GM23338 (cell line): ENCODE measurements at regions not wholly inside any gene's neighbourhood (a gene's known extent, or its start where the extent isn't known, plus 50 kb on each side); places are given as distances from the start of the nearest gene placed in this dataset.

Experiments
- ATAC-seq: fragments of 200-7000 bp; cut with Tn5 transposase; 3 replicates; pipeline ENCODE4 v1.9.1; 2020
- DNase-seq: peaks from one replicate; pipeline ENCODE4 v3.0.0-alpha.2; 2015; ENCODE audit warnings: low spot score
- H2AFZ ChIP-seq: fragments of 200-600 bp; sonication (generic); 2 replicates; pipeline ENCODE4 v1.8.0; 2016; ENCODE audit warnings: antibody characterized with exemption, mild to moderate bottlenecking, moderate library complexity
- H3F3A ChIP-seq: fragments of 200-600 bp; sonication (generic); replicated peaks from 2 replicates; pipeline ENCODE4 v1.8.0; 2017; ENCODE audit warnings: antibody characterized with exemption, mixed run types, low read depth
- H3K27ac ChIP-seq: fragments of 200-600 bp; sonication (generic); 2 replicates; pipeline ENCODE4 v1.6.1; 2016; ENCODE audit warnings: low read depth
- H3K27me3 ChIP-seq: fragments of 200-600 bp; sonication (generic); 2 replicates; pipeline ENCODE4 v1.8.0; 2016; ENCODE audit warnings: mild to moderate bottlenecking, mixed run types, moderate library complexity; ENCODE audit not compliant: insufficient read depth
- H3K36me3 ChIP-seq: fragments of 200-600 bp; sonication (generic); 2 replicates; pipeline ENCODE4 v1.8.0; 2016; ENCODE audit warnings: mild to moderate bottlenecking; ENCODE audit not compliant: insufficient read depth
- H3K4me1 ChIP-seq: fragments of 200-600 bp; sonication (generic); 2 replicates; pipeline ENCODE4 v1.8.0; 2016; ENCODE audit warnings: mild to moderate bottlenecking, moderate library complexity; ENCODE audit not compliant: insufficient read depth
- H3K4me2 ChIP-seq: fragments of 200-600 bp; sonication (generic); 2 replicates; pipeline ENCODE4 v1.7.1; 2017; ENCODE audit warnings: mixed run types
- H3K4me3 ChIP-seq: fragments of 200-600 bp; sonication (generic); 2 replicates; pipeline ENCODE4 v1.6.1; 2016; ENCODE audit warnings: mixed run types
- H3K79me2 ChIP-seq: fragments of 200-600 bp; sonication (generic); replicated peaks from 2 replicates; pipeline ENCODE4 v1.8.0; 2017; ENCODE audit warnings: mild to moderate bottlenecking; ENCODE audit not compliant: insufficient read depth
- H3K9me2 ChIP-seq: fragments of 200-600 bp; sonication (generic); 2 replicates; pipeline ENCODE4 v1.8.0; 2017; ENCODE audit not compliant: insufficient read depth
- H4K20me1 ChIP-seq: fragments of 200-600 bp; sonication (generic); replicated peaks from 2 replicates; pipeline ENCODE4 v1.8.0; 2017; ENCODE audit warnings: mild to moderate bottlenecking; ENCODE audit not compliant: insufficient read depth
- H3K27ac Mint-ChIP-seq: 2 replicates; pipeline ENCODE4 v1.8.0; 2020; ENCODE audit warnings: inconsistent platforms, mild to moderate bottlenecking, moderate library complexity, mixed read lengths
- H3K27me3 Mint-ChIP-seq: 3 replicates; pipeline ENCODE4 v1.8.0; 2022; ENCODE audit warnings: low read depth, mild to moderate bottlenecking, moderate library complexity, mixed read lengths, inconsistent platforms; ENCODE audit not compliant: insufficient read depth, poor library complexity
- H3K36me3 Mint-ChIP-seq: 3 replicates; pipeline ENCODE4 v1.8.0; 2021; ENCODE audit warnings: low read depth, mild to moderate bottlenecking, inconsistent platforms, moderate library complexity, mixed read lengths
- H3K4me1 Mint-ChIP-seq: 3 replicates; pipeline ENCODE4 v1.8.0; 2020; ENCODE audit warnings: mild to moderate bottlenecking, inconsistent platforms, mixed read lengths
- H3K4me3 Mint-ChIP-seq: 3 replicates; pipeline ENCODE4 v1.8.0; 2021; ENCODE audit warnings: moderate library complexity, mild to moderate bottlenecking, inconsistent platforms, mixed read lengths
- H3K9me3 Mint-ChIP-seq: 3 replicates; pipeline ENCODE4 v1.8.0; 2020; ENCODE audit warnings: moderate library complexity, mild to moderate bottlenecking, inconsistent platforms, mixed read lengths
- EZH2phosphoT487 ChIP-seq: fragments of 200-600 bp; sonication (generic); IDR thresholded peaks from one replicate; pipeline ENCODE4 v1.8.1; 2018; ENCODE audit warnings: antibody characterized with exemption; ENCODE audit not compliant: unreplicated experiment
- JUNB ChIP-seq: IDR thresholded peaks from one replicate; pipeline ENCODE4 v1.6.1; 2016; ENCODE audit warnings: antibody characterized with exemption; ENCODE audit not compliant: unreplicated experiment
- NANOG ChIP-seq: IDR thresholded peaks from 2 replicates; pipeline ENCODE4 v1.6.1; 2016; ENCODE audit warnings: antibody characterized with exemption, borderline replicate concordance
- ZNF114 ChIP-seq: fragments of 250-450 bp; sonication (Bioruptor Pico); IDR thresholded peaks from 2 replicates; pipeline ENCODE4 v1.5.0; 2020; ENCODE audit warnings: mild to moderate bottlenecking, moderate library complexity
- TF ChIP-seq, protein P1 (sequence below): fragments of 250-450 bp; sonication (Bioruptor Pico); IDR thresholded peaks from 2 replicates; pipeline ENCODE4 v1.5.0; 2020; ENCODE audit warnings: mild to moderate bottlenecking, moderate library complexity
- TF ChIP-seq, protein P2 (sequence below): IDR thresholded peaks from one replicate; pipeline ENCODE4 v1.6.1; 2018; ENCODE audit warnings: antibody characterized with exemption; ENCODE audit not compliant: unreplicated experiment

DNA sequence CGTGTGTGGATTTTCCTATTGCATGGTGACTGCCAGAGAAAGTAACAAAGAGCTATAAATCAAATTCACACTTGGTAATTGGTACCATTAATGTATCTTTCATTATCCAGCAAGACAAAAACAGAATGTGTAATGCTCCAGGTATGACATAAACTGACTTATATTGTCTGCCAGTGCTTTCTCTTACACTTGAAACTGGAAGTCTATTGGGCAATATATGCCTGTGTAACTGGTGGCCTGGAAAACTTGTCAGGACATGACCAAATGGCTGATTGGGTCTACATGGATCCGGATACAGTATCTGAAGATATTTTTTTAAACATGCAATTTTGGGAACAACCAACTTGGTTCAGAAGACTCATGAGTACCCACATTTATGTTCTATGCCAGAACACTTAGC, 174.6 kb upstream of the ARHGAP42 start (continued):
- no peak for TF ChIP-seq JUNB
- TF ChIP-seq, protein P1, sequence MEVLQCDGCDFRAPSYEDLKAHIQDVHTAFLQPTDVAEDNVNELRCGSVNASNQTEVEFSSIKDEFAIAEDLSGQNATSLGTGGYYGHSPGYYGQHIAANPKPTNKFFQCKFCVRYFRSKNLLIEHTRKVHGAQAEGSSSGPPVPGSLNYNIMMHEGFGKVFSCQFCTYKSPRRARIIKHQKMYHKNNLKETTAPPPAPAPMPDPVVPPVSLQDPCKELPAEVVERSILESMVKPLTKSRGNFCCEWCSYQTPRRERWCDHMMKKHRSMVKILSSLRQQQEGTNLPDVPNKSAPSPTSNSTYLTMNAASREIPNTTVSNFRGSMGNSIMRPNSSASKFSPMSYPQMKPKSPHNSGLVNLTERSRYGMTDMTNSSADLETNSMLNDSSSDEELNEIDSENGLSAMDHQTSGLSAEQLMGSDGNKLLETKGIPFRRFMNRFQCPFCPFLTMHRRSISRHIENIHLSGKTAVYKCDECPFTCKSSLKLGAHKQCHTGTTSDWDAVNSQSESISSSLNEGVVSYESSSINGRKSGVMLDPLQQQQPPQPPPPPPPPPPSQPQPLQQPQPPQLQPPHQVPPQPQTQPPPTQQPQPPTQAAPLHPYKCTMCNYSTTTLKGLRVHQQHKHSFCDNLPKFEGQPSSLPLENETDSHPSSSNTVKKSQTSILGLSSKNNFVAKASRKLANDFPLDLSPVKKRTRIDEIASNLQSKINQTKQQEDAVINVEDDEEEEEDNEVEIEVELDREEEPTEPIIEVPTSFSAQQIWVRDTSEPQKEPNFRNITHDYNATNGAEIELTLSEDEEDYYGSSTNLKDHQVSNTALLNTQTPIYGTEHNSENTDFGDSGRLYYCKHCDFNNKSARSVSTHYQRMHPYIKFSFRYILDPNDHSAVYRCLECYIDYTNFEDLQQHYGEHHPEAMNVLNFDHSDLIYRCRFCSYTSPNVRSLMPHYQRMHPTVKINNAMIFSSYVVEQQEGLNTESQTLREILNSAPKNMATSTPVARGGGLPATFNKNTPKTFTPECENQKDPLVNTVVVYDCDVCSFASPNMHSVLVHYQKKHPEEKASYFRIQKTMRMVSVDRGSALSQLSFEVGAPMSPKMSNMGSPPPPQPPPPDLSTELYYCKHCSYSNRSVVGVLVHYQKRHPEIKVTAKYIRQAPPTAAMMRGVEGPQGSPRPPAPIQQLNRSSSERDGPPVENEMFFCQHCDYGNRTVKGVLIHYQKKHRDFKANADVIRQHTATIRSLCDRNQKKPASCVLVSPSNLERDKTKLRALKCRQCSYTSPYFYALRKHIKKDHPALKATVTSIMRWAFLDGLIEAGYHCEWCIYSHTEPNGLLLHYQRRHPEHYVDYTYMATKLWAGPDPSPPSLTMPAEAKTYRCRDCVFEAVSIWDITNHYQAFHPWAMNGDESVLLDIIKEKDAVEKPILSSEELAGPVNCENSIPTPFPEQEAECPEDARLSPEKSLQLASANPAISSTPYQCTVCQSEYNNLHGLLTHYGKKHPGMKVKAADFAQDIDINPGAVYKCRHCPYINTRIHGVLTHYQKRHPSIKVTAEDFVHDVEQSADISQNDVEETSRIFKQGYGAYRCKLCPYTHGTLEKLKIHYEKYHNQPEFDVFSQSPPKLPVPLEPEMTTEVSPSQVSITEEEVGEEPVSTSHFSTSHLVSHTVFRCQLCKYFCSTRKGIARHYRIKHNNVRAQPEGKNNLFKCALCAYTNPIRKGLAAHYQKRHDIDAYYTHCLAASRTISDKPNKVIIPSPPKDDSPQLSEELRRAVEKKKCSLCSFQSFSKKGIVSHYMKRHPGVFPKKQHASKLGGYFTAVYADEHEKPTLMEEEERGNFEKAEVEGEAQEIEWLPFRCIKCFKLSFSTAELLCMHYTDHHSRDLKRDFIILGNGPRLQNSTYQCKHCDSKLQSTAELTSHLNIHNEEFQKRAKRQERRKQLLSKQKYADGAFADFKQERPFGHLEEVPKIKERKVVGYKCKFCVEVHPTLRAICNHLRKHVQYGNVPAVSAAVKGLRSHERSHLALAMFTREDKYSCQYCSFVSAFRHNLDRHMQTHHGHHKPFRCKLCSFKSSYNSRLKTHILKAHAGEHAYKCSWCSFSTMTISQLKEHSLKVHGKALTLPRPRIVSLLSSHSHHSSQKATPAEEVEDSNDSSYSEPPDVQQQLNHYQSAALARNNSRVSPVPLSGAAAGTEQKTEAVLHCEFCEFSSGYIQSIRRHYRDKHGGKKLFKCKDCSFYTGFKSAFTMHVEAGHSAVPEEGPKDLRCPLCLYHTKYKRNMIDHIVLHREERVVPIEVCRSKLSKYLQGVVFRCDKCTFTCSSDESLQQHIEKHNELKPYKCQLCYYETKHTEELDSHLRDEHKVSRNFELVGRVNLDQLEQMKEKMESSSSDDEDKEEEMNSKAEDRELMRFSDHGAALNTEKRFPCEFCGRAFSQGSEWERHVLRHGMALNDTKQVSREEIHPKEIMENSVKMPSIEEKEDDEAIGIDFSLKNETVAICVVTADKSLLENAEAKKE (CRISPR knock-in tag) = no peak
- TF ChIP-seq, protein P2, sequence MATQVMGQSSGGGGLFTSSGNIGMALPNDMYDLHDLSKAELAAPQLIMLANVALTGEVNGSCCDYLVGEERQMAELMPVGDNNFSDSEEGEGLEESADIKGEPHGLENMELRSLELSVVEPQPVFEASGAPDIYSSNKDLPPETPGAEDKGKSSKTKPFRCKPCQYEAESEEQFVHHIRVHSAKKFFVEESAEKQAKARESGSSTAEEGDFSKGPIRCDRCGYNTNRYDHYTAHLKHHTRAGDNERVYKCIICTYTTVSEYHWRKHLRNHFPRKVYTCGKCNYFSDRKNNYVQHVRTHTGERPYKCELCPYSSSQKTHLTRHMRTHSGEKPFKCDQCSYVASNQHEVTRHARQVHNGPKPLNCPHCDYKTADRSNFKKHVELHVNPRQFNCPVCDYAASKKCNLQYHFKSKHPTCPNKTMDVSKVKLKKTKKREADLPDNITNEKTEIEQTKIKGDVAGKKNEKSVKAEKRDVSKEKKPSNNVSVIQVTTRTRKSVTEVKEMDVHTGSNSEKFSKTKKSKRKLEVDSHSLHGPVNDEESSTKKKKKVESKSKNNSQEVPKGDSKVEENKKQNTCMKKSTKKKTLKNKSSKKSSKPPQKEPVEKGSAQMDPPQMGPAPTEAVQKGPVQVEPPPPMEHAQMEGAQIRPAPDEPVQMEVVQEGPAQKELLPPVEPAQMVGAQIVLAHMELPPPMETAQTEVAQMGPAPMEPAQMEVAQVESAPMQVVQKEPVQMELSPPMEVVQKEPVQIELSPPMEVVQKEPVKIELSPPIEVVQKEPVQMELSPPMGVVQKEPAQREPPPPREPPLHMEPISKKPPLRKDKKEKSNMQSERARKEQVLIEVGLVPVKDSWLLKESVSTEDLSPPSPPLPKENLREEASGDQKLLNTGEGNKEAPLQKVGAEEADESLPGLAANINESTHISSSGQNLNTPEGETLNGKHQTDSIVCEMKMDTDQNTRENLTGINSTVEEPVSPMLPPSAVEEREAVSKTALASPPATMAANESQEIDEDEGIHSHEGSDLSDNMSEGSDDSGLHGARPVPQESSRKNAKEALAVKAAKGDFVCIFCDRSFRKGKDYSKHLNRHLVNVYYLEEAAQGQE = no peak

DNA sequence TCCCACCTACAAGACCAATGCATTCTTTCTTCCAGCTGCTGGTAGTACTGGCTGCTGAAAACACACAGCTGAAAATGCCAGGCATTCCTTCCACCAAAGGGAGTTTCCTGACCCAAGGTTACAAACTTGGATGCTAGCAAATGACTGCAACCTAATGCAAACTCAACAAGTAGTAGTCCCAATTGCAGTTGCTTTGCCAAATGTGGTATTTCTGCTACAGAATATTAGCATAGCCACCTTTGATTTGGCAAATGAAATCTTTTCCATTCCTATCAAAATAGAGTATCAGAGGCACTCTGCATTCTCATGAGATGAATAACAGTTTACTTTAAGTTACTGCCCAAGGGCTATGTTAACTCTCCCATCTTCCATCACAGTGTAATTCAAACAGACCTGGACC, 172.0 kb upstream of the ARHGAP42 start:
- H3K4me3 Mint-ChIP-seq = no peak overlapping the region
- Histone ChIP-seq H3K4me3 (no peak overlapping the region), H3K36me3 (no peaks in the 10 kb centered on the region), H3K4me2 (no peak overlapping the region), H3K27me3 (no peaks in the 10 kb centered on the region), H4K20me1 (no peaks in the 10 kb centered on the region), H3K79me2 (no peaks in the 10 kb centered on the region), H3K27ac (no peak overlapping the region), H2AFZ (no peak overlapping the region), H3K4me1 (no peaks in the 10 kb centered on the region), H3F3A (no peaks in the 10 kb centered on the region), H3K9me2 (peaks cover 10% of the 10 kb centered on the region)
- peak; percentile 94 for ATAC-seq
- H3K36me3 Mint-ChIP-seq = no peaks in the 10 kb centered on the region
- no peaks in the 10 kb centered on the region for H3K27me3 Mint-ChIP-seq
- H3K27ac Mint-ChIP-seq = no peak overlapping the region
- H3K9me3 Mint-ChIP-seq = no peaks in the 10 kb centered on the region
- peak; percentile 83 for DNase-seq
- H3K4me1 Mint-ChIP-seq = peaks cover 10% of the 10 kb centered on the region; the same call in 2 of the 3 replicates
- TF ChIP-seq JUNB (no peak), NANOG (no peak), ZNF114 (CRISPR knock-in tag) (no peak), EZH2phosphoT487 (no peak)
- TF ChIP-seq, protein P1 (CRISPR knock-in tag) = no peak; the same call in 1 of the 2 replicates
